ENCODE measurements at regions not wholly inside any gene's neighbourhood (a gene's known extent, or its start where the extent isn't known, plus 50 kb on each side); places are given as distances from the start of the nearest gene placed in this dataset.

- TF ChIP-seq POLR2A (IDR thresholded peaks at IDR 0.05) (no peak), CTCF (IDR thresholded peaks at IDR 0.05) (no peak)
- Histone ChIP-seq H3K9me3 (no peaks in the 10 kb centered on the region), H3K36me3 (no peaks in the 10 kb centered on the region), H3K27me3 (no peaks in the 10 kb centered on the region), H3K27ac (no peak overlapping the region), H3K4me1 (no peaks in the 10 kb centered on the region), H3K4me3 (no peak overlapping the region)
- DNase-seq: no peak
Measured at GRCh38 chrX:10979956-10980355, 131.2 kb upstream of the HCCS start.

- DNase-seq: no peak
- Histone ChIP-seq H3K27ac (no peak overlapping the region), H3K4me1 (no peaks in the 10 kb centered on the region), H3K36me3 (no peaks in the 10 kb centered on the region), H3K9me3 (no peaks in the 10 kb centered on the region), H3K4me3 (no peak overlapping the region), H3K27me3 (no peaks in the 10 kb centered on the region)
- TF ChIP-seq CTCF (IDR thresholded peaks at IDR 0.05) (no peak), POLR2A (IDR thresholded peaks at IDR 0.05) (no peak)
Measured at GRCh38 chrX:10981506-10981905, 129.6 kb upstream of the HCCS start.

GRCh38 chrX:10983526-10983925 lies 127.6 kb upstream of the HCCS start:
- Histone ChIP-seq H3K9me3 (no peaks in the 10 kb centered on the region), H3K27ac (no peak overlapping the region), H3K36me3 (no peaks in the 10 kb centered on the region), H3K4me3 (no peak overlapping the region), H3K27me3 (no peaks in the 10 kb centered on the region), H3K4me1 (no peaks in the 10 kb centered on the region)
- TF ChIP-seq POLR2A (IDR thresholded peaks at IDR 0.05) (no peak), CTCF (IDR thresholded peaks at IDR 0.05) (no peak)
- DNase-seq: no peak

GRCh38 chrX:10984213-10984612 lies 126.9 kb upstream of the HCCS start:
- no peak for TF ChIP-seq CTCF (IDR thresholded peaks at IDR 0.05)
- TF ChIP-seq POLR2A (IDR thresholded peaks at IDR 0.05): no peak
- Histone ChIP-seq H3K27ac (no peak overlapping the region), H3K4me3 (no peak overlapping the region), H3K27me3 (no peaks in the 10 kb centered on the region), H3K36me3 (no peaks in the 10 kb centered on the region), H3K4me1 (no peaks in the 10 kb centered on the region), H3K9me3 (no peaks in the 10 kb centered on the region)
- no peak for DNase-seq

- Histone ChIP-seq H3K4me1 (no peaks in the 10 kb centered on the region), H3K4me3 (no peak overlapping the region), H3K36me3 (no peaks in the 10 kb centered on the region), H3K27ac (no peak overlapping the region), H3K27me3 (no peaks in the 10 kb centered on the region), H3K9me3 (no peaks in the 10 kb centered on the region)
- no peak for DNase-seq
- no peak for TF ChIP-seq CTCF (IDR thresholded peaks at IDR 0.05)
- TF ChIP-seq POLR2A (IDR thresholded peaks at IDR 0.05): no peak
Measured at GRCh38 chrX:10986616-10987015, 124.5 kb upstream of the HCCS start.

GRCh38 chrX:10988653-10989052 lies 122.5 kb upstream of the HCCS start:
- Histone ChIP-seq H3K27me3 (no peaks in the 10 kb centered on the region), H3K27ac (no peak overlapping the region), H3K36me3 (no peaks in the 10 kb centered on the region), H3K9me3 (no peaks in the 10 kb centered on the region), H3K4me1 (no peaks in the 10 kb centered on the region), H3K4me3 (no peak overlapping the region)
- no peak for DNase-seq
- TF ChIP-seq CTCF (IDR thresholded peaks at IDR 0.05): no peak
- no peak for TF ChIP-seq POLR2A (IDR thresholded peaks at IDR 0.05)
